ENCODE measurements at regions not wholly inside any gene's neighbourhood (a gene's known extent, or its start where the extent isn't known, plus 50 kb on each side); places are given as distances from the start of the nearest gene placed in this dataset.
"Not testable (repeated sequence)": the region's sequence is repeated elsewhere in the genome, so short reads cannot be mapped to it uniquely, and the experiment has no call there.

- no peak overlapping the region for H3K27ac ChIP-seq
- ChIA-PET CTCF (interaction anchor here (0.7 to 1.0 kb wide), 4 partner anchors 48 to 336 kb away, joined by 3 to 5 read pairs (median 4); no protein-coding TSS in a partner anchor), POLR2A (ENCODE audit: low non-redundant PET) (no interaction called here)
- DNase-seq (ENCODE audit: low spot score), result peak; percentile 50
- TF ChIP-seq, protein P1, sequence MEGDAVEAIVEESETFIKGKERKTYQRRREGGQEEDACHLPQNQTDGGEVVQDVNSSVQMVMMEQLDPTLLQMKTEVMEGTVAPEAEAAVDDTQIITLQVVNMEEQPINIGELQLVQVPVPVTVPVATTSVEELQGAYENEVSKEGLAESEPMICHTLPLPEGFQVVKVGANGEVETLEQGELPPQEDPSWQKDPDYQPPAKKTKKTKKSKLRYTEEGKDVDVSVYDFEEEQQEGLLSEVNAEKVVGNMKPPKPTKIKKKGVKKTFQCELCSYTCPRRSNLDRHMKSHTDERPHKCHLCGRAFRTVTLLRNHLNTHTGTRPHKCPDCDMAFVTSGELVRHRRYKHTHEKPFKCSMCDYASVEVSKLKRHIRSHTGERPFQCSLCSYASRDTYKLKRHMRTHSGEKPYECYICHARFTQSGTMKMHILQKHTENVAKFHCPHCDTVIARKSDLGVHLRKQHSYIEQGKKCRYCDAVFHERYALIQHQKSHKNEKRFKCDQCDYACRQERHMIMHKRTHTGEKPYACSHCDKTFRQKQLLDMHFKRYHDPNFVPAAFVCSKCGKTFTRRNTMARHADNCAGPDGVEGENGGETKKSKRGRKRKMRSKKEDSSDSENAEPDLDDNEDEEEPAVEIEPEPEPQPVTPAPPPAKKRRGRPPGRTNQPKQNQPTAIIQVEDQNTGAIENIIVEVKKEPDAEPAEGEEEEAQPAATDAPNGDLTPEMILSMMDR (conservative IDR thresholded peaks at IDR 0.05; ENCODE audit: low read depth), result peak; percentile 65
Observed at GRCh38 chr4:94127707-94128328, 79.8 kb upstream of the SMARCAD1 start.

DNA sequence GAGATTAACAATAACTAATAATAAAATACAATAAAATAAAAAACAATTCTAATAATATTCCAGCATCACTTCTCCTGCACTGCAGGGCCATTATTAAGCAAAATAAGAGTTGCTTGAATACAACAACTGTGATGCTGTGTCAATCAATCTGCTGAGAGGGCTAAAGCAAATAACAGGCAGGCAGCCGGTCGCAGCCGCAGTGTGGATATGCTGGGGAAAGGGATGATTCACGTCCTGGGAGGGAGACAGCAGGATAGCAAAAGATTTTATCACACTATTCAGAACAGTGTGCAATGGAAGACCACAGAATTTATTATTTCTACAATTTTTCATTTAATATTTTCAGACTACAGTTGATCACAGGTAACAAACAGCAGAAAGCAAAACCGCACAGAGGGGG is 76.5 kb upstream of the SMARCAD1 start:
- H3K27ac ChIP-seq, result no peak overlapping the region
- no peak for DNase-seq (ENCODE audit: low spot score)
- TF ChIP-seq, protein P1 (conservative IDR thresholded peaks at IDR 0.05; ENCODE audit: low read depth), result no peak
- CTCF ChIA-PET, result no interaction called here
- POLR2A ChIA-PET (ENCODE audit: low non-redundant PET), result no interaction called here

DNA sequence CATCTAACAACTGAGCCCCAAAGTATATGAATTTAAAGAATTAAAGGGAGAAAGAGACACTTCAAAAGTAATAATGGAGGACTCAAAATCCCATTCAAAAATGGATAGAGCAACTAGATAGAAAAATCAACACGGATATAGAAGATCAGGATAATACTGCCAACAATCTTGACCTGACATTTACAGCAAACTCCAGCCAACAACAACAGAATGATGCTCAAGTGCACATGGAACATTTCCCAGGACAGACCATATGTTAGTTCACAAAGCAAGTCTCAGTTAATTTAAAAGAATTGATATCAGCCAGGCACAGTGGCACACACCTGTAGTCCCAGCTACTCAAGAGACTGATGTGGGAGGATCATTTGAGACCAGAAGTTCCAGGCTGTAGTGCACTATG is 72.0 kb upstream of the SMARCAD1 start:
- CTCF ChIA-PET, result interaction anchor here (0.7 kb wide), 1 partner anchor 24 kb away, joined by 3 read pairs; no protein-coding TSS in a partner anchor
- POLR2A ChIA-PET (ENCODE audit: low non-redundant PET), result no interaction called here
- TF ChIP-seq, protein P1 (conservative IDR thresholded peaks at IDR 0.05; ENCODE audit: low read depth), result no peak
- DNase-seq (ENCODE audit: low spot score), result no peak
- no peak overlapping the region for H3K27ac ChIP-seq

DNA sequence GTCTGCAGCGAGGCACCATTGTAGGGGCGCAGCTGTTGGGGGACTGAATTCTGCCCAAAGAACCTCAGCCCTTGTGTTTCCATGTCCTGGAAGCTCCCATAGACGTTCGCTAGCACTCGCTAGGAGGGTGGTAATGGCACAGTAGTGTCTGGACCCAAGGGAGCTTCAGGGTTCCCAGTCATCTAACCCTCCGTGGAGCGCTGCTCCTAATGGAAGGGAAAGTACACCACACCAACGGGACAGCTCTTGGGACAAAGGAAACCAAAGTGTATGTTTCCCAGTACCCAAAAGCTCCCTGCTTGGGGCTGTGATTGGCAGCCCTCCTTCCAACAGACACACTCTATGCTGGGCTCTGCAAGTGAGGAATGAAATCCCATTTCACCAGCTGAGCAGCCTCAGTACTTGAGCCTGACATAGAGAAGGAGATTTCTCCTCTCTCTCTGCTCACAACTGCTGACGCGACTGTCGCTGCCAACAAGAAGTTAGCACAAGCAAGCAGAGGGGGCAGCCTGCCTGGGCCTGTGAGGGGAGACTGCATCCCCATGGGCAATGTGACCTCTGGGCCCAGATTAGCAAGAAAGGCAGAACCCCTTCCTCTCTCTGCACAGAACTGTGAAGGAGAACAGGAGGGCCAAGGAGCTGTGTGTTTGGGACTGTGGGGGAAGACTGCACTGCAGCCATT is 67.6 kb upstream of the SMARCAD1 start:
- CTCF ChIA-PET, result no interaction called here
- TF ChIP-seq, protein P1 (conservative IDR thresholded peaks at IDR 0.05; ENCODE audit: low read depth), result no peak
- no peak overlapping the region for H3K27ac ChIP-seq
- no peak for DNase-seq (ENCODE audit: low spot score)
- POLR2A ChIA-PET (ENCODE audit: low non-redundant PET), result no interaction called here

DNA sequence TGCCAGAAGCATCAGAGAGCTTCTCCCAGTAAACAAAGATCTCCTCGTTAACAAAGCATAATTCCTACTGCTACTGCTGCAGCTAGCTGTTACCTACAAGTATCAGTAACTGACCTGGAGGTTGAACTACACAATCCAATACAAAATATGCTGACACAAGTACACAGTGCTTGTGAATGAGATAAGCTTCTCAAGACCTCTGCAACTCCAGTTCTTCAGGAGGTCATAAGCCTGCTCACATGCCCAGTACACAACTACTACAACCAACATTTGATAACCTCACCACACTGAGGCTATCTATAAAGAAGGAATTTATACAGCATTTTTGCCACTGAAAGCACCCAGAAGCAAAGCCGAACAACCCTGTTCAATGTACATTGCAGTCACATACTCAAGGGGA is 66.7 kb upstream of the SMARCAD1 start:
- no peak for DNase-seq (ENCODE audit: low spot score)
- TF ChIP-seq, protein P1 (conservative IDR thresholded peaks at IDR 0.05; ENCODE audit: low read depth), result no peak
- POLR2A ChIA-PET (ENCODE audit: low non-redundant PET), result no interaction called here
- CTCF ChIA-PET, result no interaction called here
- H3K27ac ChIP-seq, result no peak overlapping the region

- H3K27ac ChIP-seq; DNase-seq (ENCODE audit: low spot score); POLR2A ChIA-PET (ENCODE audit: low non-redundant PET); CTCF ChIA-PET: not testable (repeated sequence)
Observed at GRCh38 chr4:94148052-94148451, 59.6 kb upstream of the SMARCAD1 start.

DNA sequence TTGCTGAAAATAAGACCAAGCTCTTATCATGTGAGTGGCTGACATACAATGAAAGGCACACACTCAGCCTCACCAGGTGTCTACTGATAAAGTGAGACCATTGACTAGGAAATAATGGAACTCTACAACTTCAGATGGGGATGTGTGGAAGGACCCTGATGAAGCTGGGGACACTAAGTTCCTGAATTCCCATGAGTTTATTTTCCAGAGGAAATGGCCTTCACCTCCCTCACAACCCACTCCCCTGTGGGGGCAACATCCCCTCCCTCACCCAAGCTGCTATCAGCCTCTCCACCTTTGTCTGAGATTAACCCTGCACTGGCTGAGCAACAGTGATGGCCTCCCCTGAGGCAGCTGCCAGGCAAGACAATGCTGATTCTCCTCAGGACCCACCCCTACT is 55.2 kb upstream of the SMARCAD1 start:
- TF ChIP-seq, protein P1 (conservative IDR thresholded peaks at IDR 0.05; ENCODE audit: low read depth), result no peak
- CTCF ChIA-PET, result no interaction called here
- POLR2A ChIA-PET (ENCODE audit: low non-redundant PET), result no interaction called here
- no peak for DNase-seq (ENCODE audit: low spot score)
- no peak overlapping the region for H3K27ac ChIP-seq

GRCh38 chr4:94155404-94155803 is 52.3 kb upstream of the SMARCAD1 start:
- CTCF ChIA-PET, result interaction anchor here (0.6 kb wide), 1 partner anchor 1134 kb away, joined by 4 read pairs; no protein-coding TSS in a partner anchor
- POLR2A ChIA-PET (ENCODE audit: low non-redundant PET); DNase-seq (ENCODE audit: low spot score); H3K27ac ChIP-seq: not testable (repeated sequence)
